ENCODE measurements at regions not wholly inside any gene's neighbourhood (a gene's known extent, or its start where the extent isn't known, plus 50 kb on each side); places are given as distances from the start of the nearest gene placed in this dataset.

DNA sequence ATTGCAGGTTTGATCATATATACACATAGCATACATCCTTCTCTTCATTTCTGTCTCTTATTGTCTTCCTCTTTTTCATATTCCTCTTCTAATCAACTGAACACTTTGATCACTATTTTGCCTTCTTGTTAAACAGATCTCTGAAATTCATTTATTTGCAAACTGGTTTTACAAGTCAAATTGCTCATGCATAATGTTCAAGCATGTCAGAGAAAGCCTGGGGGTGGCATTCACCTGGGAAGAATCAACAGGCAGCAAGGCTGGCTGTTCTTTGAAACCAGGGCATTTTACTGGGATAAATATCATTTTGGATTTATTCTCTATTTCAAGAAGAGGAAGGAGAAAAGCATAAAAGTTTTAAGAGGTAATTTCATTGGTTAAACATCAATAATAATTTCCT, 66.9 kb upstream of the LRATD1 start:
- Histone ChIP-seq H3K9ac (ENCODE audit: insufficient read depth in 1 of 2, low read depth in 2 of 2, low read length in 2 of 2) (no peak overlapping the region), H3K79me2 (ENCODE audit: control insufficient read depth, insufficient read depth, low read length) (no peaks in the 10 kb centered on the region), H4K20me1 (replicated peaks; ENCODE audit: control insufficient read depth, insufficient read depth, low read length) (no peaks in the 10 kb centered on the region), H3K27me3 (ENCODE audit: control insufficient read depth in 2 of 2, insufficient read depth in 2 of 2, low read length in 2 of 2) (no peaks in the 10 kb centered on the region), H3K4me2 (ENCODE audit: insufficient read depth, low read length) (no peak overlapping the region), H3K4me1 (replicated peaks in 1 of 2; ENCODE audit: control insufficient read depth in 2 of 2, insufficient read depth in 2 of 2, low read length in 2 of 2) (no peaks in the 10 kb centered on the region), H3K9me3 (replicated peaks; ENCODE audit: control insufficient read depth, insufficient read depth, low read depth, low read length) (no peaks in the 10 kb centered on the region), H2AFZ (ENCODE audit: low read depth, low read length) (no peak overlapping the region), H3K36me3 (ENCODE audit: control insufficient read depth, insufficient read depth, low read length) (no peaks in the 10 kb centered on the region), H3K4me3 (no peak overlapping the region), H3K27ac (ENCODE audit: extremely low read depth, low read depth, low read length) (no peak overlapping the region), H3K9me1 (ENCODE audit: control insufficient read depth, insufficient read depth, low read length) (no peaks in the 10 kb centered on the region)
- FAIRE-seq (no peak), ATAC-seq (no peak), DNase-seq (ENCODE audit: extremely low read depth in 1 of 4, low spot score in 3 of 4) (no peak)
- in situ Hi-C loops (cut with MboI) (no loop called here), intact Hi-C loops (cut with micrococcal nuclease) (no loop called here)
- BruUV-seq (replicated peaks): no TSS peak
- CTCF ChIA-PET (ENCODE audit: low intra/inter-chr PET ratio): no interaction called here
- POLR2A ChIA-PET: no interaction called here
- no peak for TF ChIP-seq EP300 (IDR thresholded peaks at IDR 0.05; ENCODE audit: low read length)
- no peak for TF ChIP-seq CBX2 (IDR thresholded peaks at IDR 0.05; ENCODE audit: insufficient read depth, low read length, poor library complexity, severe bottlenecking)
- no peak for TF ChIP-seq HMGXB4 (CRISPR knock-in tag; IDR thresholded peaks at IDR 0.05)
- no peak for TF ChIP-seq SNIP1 (IDR thresholded peaks at IDR 0.05; ENCODE audit: low read depth)
- TF ChIP-seq NCOA6 (IDR thresholded peaks at IDR 0.05): no peak
- no peak for TF ChIP-seq MECOM (CRISPR knock-in tag; IDR thresholded peaks at IDR 0.05)
- no peak for TF ChIP-seq HNRNPUL1 (IDR thresholded peaks at IDR 0.05; ENCODE audit: low read length)
- no peak for TF ChIP-seq RBM39 (optimal IDR thresholded peaks at IDR 0.05; ENCODE audit: low read depth, low read length)
- TF ChIP-seq, protein P1, sequence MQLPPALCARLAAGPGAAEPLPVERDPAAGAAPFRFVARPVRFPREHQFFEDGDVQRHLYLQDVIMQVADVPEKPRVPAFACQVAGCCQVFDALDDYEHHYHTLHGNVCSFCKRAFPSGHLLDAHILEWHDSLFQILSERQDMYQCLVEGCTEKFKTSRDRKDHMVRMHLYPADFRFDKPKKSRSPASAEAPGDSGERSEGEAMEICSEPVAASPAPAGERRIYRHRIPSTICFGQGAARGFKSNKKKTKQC (CRISPR knock-in tag; IDR thresholded peaks at IDR 0.05): no peak
- TF ChIP-seq CREB1 (IDR thresholded peaks at IDR 0.05): no peak
- TF ChIP-seq CREB1 (CRISPR knock-in tag; IDR thresholded peaks at IDR 0.05): no peak
- no peak for TF ChIP-seq RHOXF2B (CRISPR knock-in tag; conservative IDR thresholded peaks at IDR 0.05)
- TF ChIP-seq, protein P2, sequence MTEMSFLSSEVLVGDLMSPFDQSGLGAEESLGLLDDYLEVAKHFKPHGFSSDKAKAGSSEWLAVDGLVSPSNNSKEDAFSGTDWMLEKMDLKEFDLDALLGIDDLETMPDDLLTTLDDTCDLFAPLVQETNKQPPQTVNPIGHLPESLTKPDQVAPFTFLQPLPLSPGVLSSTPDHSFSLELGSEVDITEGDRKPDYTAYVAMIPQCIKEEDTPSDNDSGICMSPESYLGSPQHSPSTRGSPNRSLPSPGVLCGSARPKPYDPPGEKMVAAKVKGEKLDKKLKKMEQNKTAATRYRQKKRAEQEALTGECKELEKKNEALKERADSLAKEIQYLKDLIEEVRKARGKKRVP (CRISPR knock-in tag; IDR thresholded peaks at IDR 0.05): no peak
- no peak for TF ChIP-seq SRF (CRISPR knock-in tag; IDR thresholded peaks at IDR 0.05)
- no peak for TF ChIP-seq HNRNPH1 (optimal IDR thresholded peaks at IDR 0.05; ENCODE audit: low read depth, low read length)
- TF ChIP-seq NKRF (IDR thresholded peaks at IDR 0.05; ENCODE audit: borderline replicate concordance): no peak
- TF ChIP-seq CTCFL (IDR thresholded peaks at IDR 0.05; ENCODE audit: borderline replicate concordance, insufficient read depth, low read depth, low read length, poor library complexity, severe bottlenecking): no peak
- no peak for TF ChIP-seq ZNF384 (IDR thresholded peaks at IDR 0.05; ENCODE audit: low read depth, low read length)
- TF ChIP-seq ZEB2 (IDR thresholded peaks at IDR 0.05): no peak
